ENCODE measurements at regions not wholly inside any gene's neighbourhood (a gene's known extent, or its start where the extent isn't known, plus 50 kb on each side); places are given as distances from the start of the nearest gene placed in this dataset.

- no peak for DNase-seq (ENCODE audit: extremely low read depth in 1 of 2, low read depth in 1 of 2)
Measured at GRCh38 chr16:51924744-51925143, 622.2 kb downstream of the TOX3 start.

- no peak for DNase-seq (ENCODE audit: extremely low read depth in 1 of 2, low read depth in 1 of 2)
Measured at GRCh38 chr16:51922476-51922875, 624.5 kb downstream of the TOX3 start.

GRCh38 chr16:51919736-51920135, 627.2 kb downstream of the TOX3 start:
- no peak for DNase-seq (ENCODE audit: extremely low read depth in 1 of 2, low read depth in 1 of 2)

- no peak for DNase-seq (ENCODE audit: extremely low read depth in 1 of 2, low read depth in 1 of 2)
Measured at GRCh38 chr16:51916814-51917213, 630.1 kb downstream of the TOX3 start.

GRCh38 chr16:51916231-51916630, 630.7 kb downstream of the TOX3 start:
- no peak for DNase-seq (ENCODE audit: extremely low read depth in 1 of 2, low read depth in 1 of 2)

- DNase-seq (ENCODE audit: extremely low read depth in 1 of 2, low read depth in 1 of 2), result no peak
Measured at GRCh38 chr16:51907680-51908079, 639.3 kb downstream of the TOX3 start.

- no peak for DNase-seq (ENCODE audit: extremely low read depth in 1 of 2, low read depth in 1 of 2)
Measured at GRCh38 chr16:51900221-51900780, 646.6 kb downstream of the TOX3 start.

- no peak for DNase-seq (ENCODE audit: extremely low read depth in 1 of 2, low read depth in 1 of 2)
Measured at GRCh38 chr16:51898872-51899271, 648.1 kb downstream of the TOX3 start.

- DNase-seq (ENCODE audit: extremely low read depth in 1 of 2, low read depth in 1 of 2), result no peak
Measured at GRCh38 chr16:51896013-51896412, 650.9 kb downstream of the TOX3 start.

- DNase-seq (ENCODE audit: extremely low read depth in 1 of 2, low read depth in 1 of 2), result no peak
Measured at GRCh38 chr16:51892293-51893007, 654.5 kb downstream of the TOX3 start.

- DNase-seq (ENCODE audit: extremely low read depth in 1 of 2, low read depth in 1 of 2), result no peak
Measured at GRCh38 chr16:51888534-51888933, 658.4 kb downstream of the TOX3 start.

GRCh38 chr16:51888016-51888415, 658.9 kb downstream of the TOX3 start:
- DNase-seq (ENCODE audit: extremely low read depth in 1 of 2, low read depth in 1 of 2), result no peak

- DNase-seq (ENCODE audit: extremely low read depth in 1 of 2, low read depth in 1 of 2), result no peak
Measured at GRCh38 chr16:51886456-51886855, 660.5 kb downstream of the TOX3 start.

GRCh38 chr16:51884773-51885172, 662.2 kb downstream of the TOX3 start:
- DNase-seq (ENCODE audit: extremely low read depth in 1 of 2, low read depth in 1 of 2), result no peak

GRCh38 chr16:51881731-51882130, 665.2 kb downstream of the TOX3 start:
- no peak for DNase-seq (ENCODE audit: extremely low read depth in 1 of 2, low read depth in 1 of 2)

GRCh38 chr16:51880776-51881175, 666.2 kb downstream of the TOX3 start:
- DNase-seq (ENCODE audit: extremely low read depth in 1 of 2, low read depth in 1 of 2), result no peak

GRCh38 chr16:51877686-51878085, 669.3 kb downstream of the TOX3 start:
- no peak for DNase-seq (ENCODE audit: extremely low read depth in 1 of 2, low read depth in 1 of 2)

GRCh38 chr16:51876934-51877333, 670.0 kb downstream of the TOX3 start:
- DNase-seq (ENCODE audit: extremely low read depth in 1 of 2, low read depth in 1 of 2), result no peak

GRCh38 chr16:51876601-51876875, 670.4 kb downstream of the TOX3 start:
- no peak for DNase-seq (ENCODE audit: extremely low read depth in 1 of 2, low read depth in 1 of 2)

- DNase-seq (ENCODE audit: extremely low read depth in 1 of 2, low read depth in 1 of 2), result no peak
Measured at GRCh38 chr16:51875834-51876600, 670.9 kb downstream of the TOX3 start.

GRCh38 chr16:51872524-51872923, 674.4 kb downstream of the TOX3 start:
- no peak for DNase-seq (ENCODE audit: extremely low read depth in 1 of 2, low read depth in 1 of 2)

GRCh38 chr16:51870296-51870854, 676.6 kb downstream of the TOX3 start:
- no peak for DNase-seq (ENCODE audit: extremely low read depth in 1 of 2, low read depth in 1 of 2)
